HT-29 (cell line): ENCODE measurements at regions not wholly inside any gene's neighbourhood (a gene's known extent, or its start where the extent isn't known, plus 50 kb on each side); places are given as distances from the start of the nearest gene placed in this dataset.
A peak's percentile ranks its signal among the peaks of the same experiment; 100 is the strongest.

Experiments used
- DNase-seq: peaks from one replicate; pipeline ENCODE4 v3.0.0-alpha.2; 2015; ENCODE audit warnings: low spot score

- no peak for DNase-seq
Observed at GRCh38 chr6:48272518-48272917, 161.5 kb upstream of the PTCHD4 start.

GRCh38 chr6:48255094-48255493 lies 144.1 kb upstream of the PTCHD4 start:
- DNase-seq, result peak; percentile 62

GRCh38 chr6:48249071-48249470 lies 138.1 kb upstream of the PTCHD4 start:
- no peak for DNase-seq

GRCh38 chr6:48243071-48243470 lies 132.1 kb upstream of the PTCHD4 start:
- no peak for DNase-seq

- no peak for DNase-seq
Observed at GRCh38 chr6:48240287-48240686, 129.3 kb upstream of the PTCHD4 start.

GRCh38 chr6:48236375-48236774 lies 125.4 kb upstream of the PTCHD4 start:
- DNase-seq, result no peak

- no peak for DNase-seq
Observed at GRCh38 chr6:48233063-48233462, 122.1 kb upstream of the PTCHD4 start.

GRCh38 chr6:48229841-48230240 lies 118.8 kb upstream of the PTCHD4 start:
- DNase-seq, result no peak

GRCh38 chr6:48222241-48222640 lies 111.2 kb upstream of the PTCHD4 start:
- DNase-seq, result no peak

GRCh38 chr6:48213076-48213788 lies 102.2 kb upstream of the PTCHD4 start:
- no peak for DNase-seq

GRCh38 chr6:48212501-48212900 lies 101.5 kb upstream of the PTCHD4 start:
- no peak for DNase-seq

- no peak for DNase-seq
Observed at GRCh38 chr6:48206091-48206490, 95.1 kb upstream of the PTCHD4 start.

- no peak for DNase-seq
Observed at GRCh38 chr6:48200869-48201390, 89.9 kb upstream of the PTCHD4 start.

- no peak for DNase-seq
Observed at GRCh38 chr6:48199499-48199898, 88.5 kb upstream of the PTCHD4 start.

GRCh38 chr6:48197941-48198340 lies 86.9 kb upstream of the PTCHD4 start:
- no peak for DNase-seq

- DNase-seq, result no peak
Observed at GRCh38 chr6:48194596-48195295, 83.7 kb upstream of the PTCHD4 start.

- no peak for DNase-seq
Observed at GRCh38 chr6:48188158-48188557, 77.2 kb upstream of the PTCHD4 start.

- DNase-seq, result no peak
Observed at GRCh38 chr6:48186746-48187145, 75.7 kb upstream of the PTCHD4 start.

- no peak for DNase-seq
Observed at GRCh38 chr6:48184648-48185047, 73.7 kb upstream of the PTCHD4 start.

GRCh38 chr6:48183811-48184605 lies 73.0 kb upstream of the PTCHD4 start:
- DNase-seq, result no peak

GRCh38 chr6:48183178-48183577 lies 72.2 kb upstream of the PTCHD4 start:
- DNase-seq, result no peak

- DNase-seq, result no peak
Observed at GRCh38 chr6:48178700-48179099, 67.7 kb upstream of the PTCHD4 start.
